SK-N-SH (cell line): ENCODE measurements at regions not wholly inside any gene's neighbourhood (a gene's known extent, or its start where the extent isn't known, plus 50 kb on each side); places are given as distances from the start of the nearest gene placed in this dataset.

Experiments
- CTCF ChIA-PET: fragments of 300-600, 350-600 bp; formaldehyde crosslinking; extraction: SDS; loops from one replicate; lab custom pipeline; 2021; lab: Yijun Ruan, JAX
- POLR2A ChIA-PET: fragments of 350-600 bp; sonication (Branson Sonifier 250); formaldehyde crosslinking; extraction: SDS; loops from one replicate; lab custom pipeline; 2020; ENCODE audit warnings: antibody characterized with exemption, inconsistent platforms; lab: Yijun Ruan, JAX
- DNase-seq: peaks from one replicate; pipeline ENCODE4 v3.0.0; 2012
- H2AFZ ChIP-seq: fragments of 200-600 bp; sonication (generic); 2 replicates; pipeline ENCODE4 v1.8.1; 2016; ENCODE audit warnings: antibody characterized with exemption, mild to moderate bottlenecking, low read depth
- H3F3A ChIP-seq: fragments of 200-600 bp; sonication (generic); replicated peaks from 2 replicates; pipeline ENCODE3; 2016; ENCODE audit warnings: antibody characterized with exemption, mild to moderate bottlenecking; ENCODE audit not compliant: insufficient read depth
- H3K27ac ChIP-seq, 2 experiments: fragments of 200-500 bp in 1 of 2; fragments of 200-600 bp in 1 of 2; sonication (Bioruptor generic) in 1 of 2; sonication (generic), shearing (Covaris generic) in 1 of 2; 2 replicates each; pipeline versions ENCODE4 v1.5.1 to v1.6.1; 2014 to 2016; ENCODE audit warnings: low read depth in 2 of 2, inconsistent platforms in 1 of 2, low read length in 1 of 2, mild to moderate bottlenecking in 1 of 2, mixed read lengths in 1 of 2
- H3K27me3 ChIP-seq: fragments of 200-600 bp; sonication (generic), shearing (Covaris generic); 2 replicates; pipeline ENCODE4 v1.6.1; 2016; ENCODE audit warnings: mixed run types; ENCODE audit not compliant: insufficient read depth
- H3K36me3 ChIP-seq, 2 experiments: fragments of 200-500 bp in 1 of 2; fragments of 200-600 bp in 1 of 2; sonication (Bioruptor generic) in 1 of 2; sonication (generic) in 1 of 2; replicated peaks in 1 of 2; 2 replicates each; pipeline versions ENCODE3 to v1.5.1; 2014 to 2016; ENCODE audit warnings: low read length in 1 of 2, mild to moderate bottlenecking in 1 of 2; ENCODE audit not compliant: insufficient read depth in 2 of 2, control insufficient read depth in 1 of 2
- H3K4me1 ChIP-seq, 2 experiments: fragments of 200-500 bp in 1 of 2; fragments of 200-600 bp in 1 of 2; sonication (Bioruptor generic) in 1 of 2; sonication (generic), shearing (Covaris generic) in 1 of 2; 2 replicates each; pipeline versions ENCODE4 v1.5.1 to v1.6.1; 2014 to 2016; ENCODE audit warnings: low read depth in 1 of 2, low read length in 1 of 2, mixed run types in 1 of 2; ENCODE audit not compliant: insufficient read depth in 2 of 2, control insufficient read depth in 1 of 2
- H3K4me2 ChIP-seq: fragments of 200-600 bp; sonication (generic), shearing (Covaris generic); 2 replicates; pipeline ENCODE4 v1.6.1; 2017; ENCODE audit warnings: mixed run types
- H3K4me3 ChIP-seq, 2 experiments: fragments of 200-500 bp in 1 of 2; fragments of 200-600 bp in 1 of 2; sonication (Bioruptor generic) in 1 of 2; sonication (generic), shearing (Covaris generic) in 1 of 2; 2 replicates each; pipeline versions ENCODE4 v1.5.1 to v1.8.1; 2014 to 2016; ENCODE audit warnings: low read depth in 2 of 2, inconsistent platforms in 1 of 2, low read length in 1 of 2, mild to moderate bottlenecking in 1 of 2, mixed read lengths in 1 of 2, moderate library complexity in 1 of 2
- H3K79me2 ChIP-seq: fragments of 200-600 bp; sonication (generic); 2 replicates; pipeline ENCODE4 v1.8.1; 2017; ENCODE audit warnings: mild to moderate bottlenecking; ENCODE audit not compliant: insufficient read depth
- H3K9ac ChIP-seq: fragments of 200-600 bp; sonication (generic); 2 replicates; pipeline ENCODE4 v1.6.1; 2017; ENCODE audit warnings: mixed run types
- H3K9me2 ChIP-seq: fragments of 200-600 bp; sonication (generic); 2 replicates; pipeline ENCODE4 v1.6.1; 2017; ENCODE audit warnings: mixed run types
- H3K9me3 ChIP-seq: fragments of 200-600 bp; sonication (generic); 2 replicates; pipeline ENCODE4 v1.6.1; 2017; ENCODE audit warnings: mixed run types, mild to moderate bottlenecking, moderate library complexity
- H4K20me1 ChIP-seq: fragments of 200-600 bp; sonication (generic); 2 replicates; pipeline ENCODE4 v1.6.1; 2017; ENCODE audit warnings: mild to moderate bottlenecking, mixed run types; ENCODE audit not compliant: insufficient read depth
- ELF1 ChIP-seq: IDR thresholded peaks from 2 replicates; pipeline ENCODE4 v1.4.0; 2012
- FOSL2 ChIP-seq: IDR thresholded peaks from 2 replicates; pipeline ENCODE4 v1.4.0; 2012; ENCODE audit warnings: low read depth, mild to moderate bottlenecking, moderate library complexity, borderline replicate concordance
- GABPA ChIP-seq: IDR thresholded peaks from 2 replicates; pipeline ENCODE4 v1.4.0; 2012; ENCODE audit warnings: low read depth, mild to moderate bottlenecking
- GATA2 ChIP-seq: sonication (generic); formaldehyde crosslinking; IDR thresholded peaks from 2 replicates; pipeline ENCODE4 v1.5.0; 2020; ENCODE audit warnings: mild to moderate bottlenecking, missing genetic modification reagents
- JUND ChIP-seq: IDR thresholded peaks from 2 replicates; pipeline ENCODE4 v1.4.0; 2012
- NFIC ChIP-seq: IDR thresholded peaks from 2 replicates; pipeline ENCODE4 v1.4.0; 2012; ENCODE audit warnings: borderline replicate concordance
- RCOR1 ChIP-seq: fragments of 150-350 bp; IDR thresholded peaks from 2 replicates; pipeline ENCODE4 v1.6.1; 2017; ENCODE audit warnings: antibody characterized with exemption, low read length
- RFX5 ChIP-seq: IDR thresholded peaks from 2 replicates; pipeline ENCODE4 v1.6.1; 2012; ENCODE audit warnings: mild to moderate bottlenecking, improper control_type of control experiment, low read length
- SMC3 ChIP-seq: IDR thresholded peaks from 2 replicates; pipeline ENCODE4 v1.6.1; 2012; ENCODE audit warnings: low read depth, low read length, improper control_type of control experiment
- TEAD4 ChIP-seq: IDR thresholded peaks from 2 replicates; pipeline ENCODE4 v1.4.0; 2012; ENCODE audit warnings: mild to moderate bottlenecking, borderline replicate concordance; ENCODE audit not compliant: insufficient read depth
- YY1 ChIP-seq: IDR thresholded peaks from 2 replicates; pipeline ENCODE4 v1.4.0; 2012; ENCODE audit warnings: low read depth, mild to moderate bottlenecking
- WGBS: methylation state at CpG from one replicate; pipeline ENCODE4 v1.1.6; 2017; ENCODE audit warnings: low lambda C conversion rate; 5-methylcytosine and 5-hydroxymethylcytosine counted together
- TF ChIP-seq, protein P1 (sequence below): IDR thresholded peaks from 2 replicates; pipeline ENCODE4 v1.4.0; 2012; ENCODE audit warnings: low read depth, borderline replicate concordance
- TF ChIP-seq, protein P2 (sequence below): IDR thresholded peaks from 2 replicates; pipeline ENCODE4; 2012
- TF ChIP-seq, protein P3 (sequence below): IDR thresholded peaks from 2 replicates; pipeline ENCODE4 v1.6.1; 2012; ENCODE audit warnings: mild to moderate bottlenecking, low read depth, low read length, moderate library complexity

DNA sequence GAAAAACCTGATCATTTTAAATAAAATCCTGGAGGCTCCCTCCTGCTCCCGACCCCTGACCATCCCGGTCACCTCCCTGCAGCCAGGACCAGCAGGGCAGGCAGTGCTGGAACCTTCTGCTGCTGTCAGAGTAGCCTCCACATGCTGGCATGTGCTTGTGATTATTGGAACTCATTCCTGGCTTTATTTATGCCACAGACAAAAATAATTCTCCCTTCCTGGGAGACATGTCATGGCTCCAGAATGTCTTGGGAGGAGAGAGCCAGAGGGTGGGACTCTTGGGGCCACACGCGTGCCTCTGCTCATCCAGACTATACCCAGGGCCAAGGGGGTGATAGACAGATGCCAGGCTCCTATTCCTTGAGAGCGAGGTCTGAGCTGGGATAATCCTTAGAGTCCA, 183.6 kb upstream of the RAB4A start (continued):
- no peak for TF ChIP-seq RCOR1
- TF ChIP-seq ELF1, result no peak
- TF ChIP-seq SMC3, result no peak
- no peak for TF ChIP-seq YY1
- no peak for TF ChIP-seq TEAD4
- no peak for TF ChIP-seq FOSL2
- TF ChIP-seq, protein P1, sequence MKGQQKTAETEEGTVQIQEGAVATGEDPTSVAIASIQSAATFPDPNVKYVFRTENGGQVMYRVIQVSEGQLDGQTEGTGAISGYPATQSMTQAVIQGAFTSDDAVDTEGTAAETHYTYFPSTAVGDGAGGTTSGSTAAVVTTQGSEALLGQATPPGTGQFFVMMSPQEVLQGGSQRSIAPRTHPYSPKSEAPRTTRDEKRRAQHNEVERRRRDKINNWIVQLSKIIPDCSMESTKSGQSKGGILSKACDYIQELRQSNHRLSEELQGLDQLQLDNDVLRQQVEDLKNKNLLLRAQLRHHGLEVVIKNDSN, result no peak
- no peak for TF ChIP-seq GABPA
- TF ChIP-seq RFX5, result no peak
- TF ChIP-seq, protein P2, sequence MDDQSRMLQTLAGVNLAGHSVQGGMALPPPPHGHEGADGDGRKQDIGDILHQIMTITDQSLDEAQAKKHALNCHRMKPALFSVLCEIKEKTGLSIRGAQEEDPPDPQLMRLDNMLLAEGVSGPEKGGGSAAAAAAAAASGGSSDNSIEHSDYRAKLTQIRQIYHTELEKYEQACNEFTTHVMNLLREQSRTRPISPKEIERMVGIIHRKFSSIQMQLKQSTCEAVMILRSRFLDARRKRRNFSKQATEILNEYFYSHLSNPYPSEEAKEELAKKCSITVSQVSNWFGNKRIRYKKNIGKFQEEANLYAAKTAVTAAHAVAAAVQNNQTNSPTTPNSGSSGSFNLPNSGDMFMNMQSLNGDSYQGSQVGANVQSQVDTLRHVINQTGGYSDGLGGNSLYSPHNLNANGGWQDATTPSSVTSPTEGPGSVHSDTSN, result no peak

DNA sequence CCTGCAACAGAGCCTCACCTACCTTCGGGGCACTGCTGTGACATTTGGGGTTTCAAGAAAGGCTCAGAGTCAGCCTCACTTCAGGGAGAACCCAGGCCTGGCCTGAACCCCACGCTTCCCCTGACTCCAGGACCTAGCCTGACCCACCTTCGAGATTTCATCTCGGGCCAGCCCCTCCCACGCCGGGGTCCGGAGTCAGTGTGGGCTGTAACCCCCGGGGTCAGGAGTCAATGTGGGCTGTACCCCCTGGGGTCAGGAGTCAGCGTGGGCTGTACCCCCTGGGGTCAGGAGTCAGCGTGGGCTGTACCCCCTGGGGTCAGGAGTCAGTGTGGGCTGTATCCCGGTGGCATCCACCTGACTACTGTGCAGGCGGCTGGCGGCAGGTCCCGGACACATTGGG, 183.0 kb upstream of the RAB4A start:
- no peak for TF ChIP-seq NFIC
- TF ChIP-seq JUND, result no peak
- TF ChIP-seq, protein P3, sequence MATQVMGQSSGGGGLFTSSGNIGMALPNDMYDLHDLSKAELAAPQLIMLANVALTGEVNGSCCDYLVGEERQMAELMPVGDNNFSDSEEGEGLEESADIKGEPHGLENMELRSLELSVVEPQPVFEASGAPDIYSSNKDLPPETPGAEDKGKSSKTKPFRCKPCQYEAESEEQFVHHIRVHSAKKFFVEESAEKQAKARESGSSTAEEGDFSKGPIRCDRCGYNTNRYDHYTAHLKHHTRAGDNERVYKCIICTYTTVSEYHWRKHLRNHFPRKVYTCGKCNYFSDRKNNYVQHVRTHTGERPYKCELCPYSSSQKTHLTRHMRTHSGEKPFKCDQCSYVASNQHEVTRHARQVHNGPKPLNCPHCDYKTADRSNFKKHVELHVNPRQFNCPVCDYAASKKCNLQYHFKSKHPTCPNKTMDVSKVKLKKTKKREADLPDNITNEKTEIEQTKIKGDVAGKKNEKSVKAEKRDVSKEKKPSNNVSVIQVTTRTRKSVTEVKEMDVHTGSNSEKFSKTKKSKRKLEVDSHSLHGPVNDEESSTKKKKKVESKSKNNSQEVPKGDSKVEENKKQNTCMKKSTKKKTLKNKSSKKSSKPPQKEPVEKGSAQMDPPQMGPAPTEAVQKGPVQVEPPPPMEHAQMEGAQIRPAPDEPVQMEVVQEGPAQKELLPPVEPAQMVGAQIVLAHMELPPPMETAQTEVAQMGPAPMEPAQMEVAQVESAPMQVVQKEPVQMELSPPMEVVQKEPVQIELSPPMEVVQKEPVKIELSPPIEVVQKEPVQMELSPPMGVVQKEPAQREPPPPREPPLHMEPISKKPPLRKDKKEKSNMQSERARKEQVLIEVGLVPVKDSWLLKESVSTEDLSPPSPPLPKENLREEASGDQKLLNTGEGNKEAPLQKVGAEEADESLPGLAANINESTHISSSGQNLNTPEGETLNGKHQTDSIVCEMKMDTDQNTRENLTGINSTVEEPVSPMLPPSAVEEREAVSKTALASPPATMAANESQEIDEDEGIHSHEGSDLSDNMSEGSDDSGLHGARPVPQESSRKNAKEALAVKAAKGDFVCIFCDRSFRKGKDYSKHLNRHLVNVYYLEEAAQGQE, result no peak
- no peak for TF ChIP-seq GATA2 (CRISPR knock-in tag)
- H3K9ac ChIP-seq, result no peak overlapping the region
- WGBS, result 77% methylated on average over 12 of the region's 14 CpGs
- no peaks in the 10 kb centered on the region for H3F3A ChIP-seq
- ChIA-PET CTCF (no interaction called here), POLR2A (no interaction called here)
- H3K36me3 ChIP-seq, result no peaks in the 10 kb centered on the region
- no peaks in the 10 kb centered on the region for H3K27me3 ChIP-seq
- no peaks in the 10 kb centered on the region for H3K9me2 ChIP-seq
- H3K4me1 ChIP-seq, result no peaks in the 10 kb centered on the region; a peak in 1 of 4 replicates
- no peak overlapping the region for H3K4me2 ChIP-seq
- H4K20me1 ChIP-seq, result no peaks in the 10 kb centered on the region
- no peak for DNase-seq
- H3K79me2 ChIP-seq, result no peaks in the 10 kb centered on the region
- H2AFZ ChIP-seq, result no peak overlapping the region
- H3K9me3 ChIP-seq, result no peaks in the 10 kb centered on the region
- no peak overlapping the region for H3K4me3 ChIP-seq
- no peak overlapping the region for H3K27ac ChIP-seq
